H7 (cell line): ENCODE measurements at regions not wholly inside any gene's neighbourhood (a gene's known extent, or its start where the extent isn't known, plus 50 kb on each side); places are given as distances from the start of the nearest gene placed in this dataset.
"Not testable (repeated sequence)": the region's sequence is repeated elsewhere in the genome, so short reads cannot be mapped to it uniquely, and the experiment has no call there.

Source experiments
- DNase-seq: peaks from one replicate; pipeline ENCODE4 v3.0.0; 2012
- H3K27me3 ChIP-seq: 2 replicates; pipeline ENCODE4 v1.6.0; 2011; ENCODE audit warnings: mild to moderate bottlenecking, low read length; ENCODE audit not compliant: control insufficient read depth, insufficient read depth
- H3K36me3 ChIP-seq: replicated peaks from 2 replicates; pipeline ENCODE4 v1.5.1; 2011; ENCODE audit warnings: low read length; ENCODE audit not compliant: control insufficient read depth, insufficient read depth
- H3K4me3 ChIP-seq: 2 replicates; pipeline ENCODE4 v1.5.1; 2011; ENCODE audit warnings: low read depth, mild to moderate bottlenecking, control low read depth, low read length, moderate library complexity; ENCODE audit not compliant: insufficient read depth

- Histone ChIP-seq H3K4me3 (no peak overlapping the region), H3K27me3 (no peaks in the 10 kb centered on the region), H3K36me3 (no peaks in the 10 kb centered on the region)
- no peak for DNase-seq
Measured at GRCh38 chr3:83251490-83251889, 1490.0 kb upstream of the GBE1 start.

- Histone ChIP-seq H3K4me3 (no peak overlapping the region), H3K27me3 (no peaks in the 10 kb centered on the region), H3K36me3 (no peaks in the 10 kb centered on the region)
- DNase-seq, result no peak
Measured at GRCh38 chr3:83250613-83251012, 1489.2 kb upstream of the GBE1 start.

GRCh38 chr3:83248454-83248853 is 1487.0 kb upstream of the GBE1 start:
- Histone ChIP-seq H3K27me3 (no peaks in the 10 kb centered on the region), H3K36me3 (no peaks in the 10 kb centered on the region), H3K4me3 (no peak overlapping the region)
- DNase-seq, result no peak

GRCh38 chr3:83235180-83235814 is 1473.9 kb upstream of the GBE1 start:
- no peak overlapping the region for H3K4me3 ChIP-seq
- H3K36me3 ChIP-seq, result no peaks in the 10 kb centered on the region
- no peaks in the 10 kb centered on the region for H3K27me3 ChIP-seq
- DNase-seq, result no peak

GRCh38 chr3:83233715-83234114 is 1472.3 kb upstream of the GBE1 start:
- H3K4me3 ChIP-seq, result no peak overlapping the region
- H3K27me3 ChIP-seq, result no peaks in the 10 kb centered on the region
- H3K36me3 ChIP-seq, result no peaks in the 10 kb centered on the region
- DNase-seq, result no peak

GRCh38 chr3:83230841-83231240 is 1469.4 kb upstream of the GBE1 start:
- Histone ChIP-seq H3K4me3 (no peak overlapping the region), H3K36me3 (no peaks in the 10 kb centered on the region), H3K27me3 (no peaks in the 10 kb centered on the region)
- DNase-seq, result no peak

- Histone ChIP-seq H3K36me3 (no peaks in the 10 kb centered on the region), H3K4me3 (no peak overlapping the region), H3K27me3 (no peaks in the 10 kb centered on the region)
- no peak for DNase-seq
Measured at GRCh38 chr3:83230376-83230775, 1468.9 kb upstream of the GBE1 start.

- DNase-seq, result no peak
- no peaks in the 10 kb centered on the region for H3K27me3 ChIP-seq
Measured at GRCh38 chr3:83226751-83227150, 1465.3 kb upstream of the GBE1 start.

GRCh38 chr3:83224101-83224868 is 1462.8 kb upstream of the GBE1 start:
- DNase-seq, result no peak

More at GRCh38 chr3:83226751-83227150, 1465.3 kb upstream of the GBE1 start:
- no peak overlapping the region for H3K4me3 ChIP-seq
- no peaks in the 10 kb centered on the region for H3K36me3 ChIP-seq

GRCh38 chr3:83218383-83219200 is 1457.1 kb upstream of the GBE1 start:
- DNase-seq, result peak; percentile 7
- Histone ChIP-seq H3K36me3 (no peaks in the 10 kb centered on the region), H3K27me3 (no peaks in the 10 kb centered on the region), H3K4me3 (no peak overlapping the region)

More at GRCh38 chr3:83224101-83224868, 1462.8 kb upstream of the GBE1 start:
- Histone ChIP-seq H3K4me3 (no peak overlapping the region), H3K36me3 (no peaks in the 10 kb centered on the region), H3K27me3 (no peaks in the 10 kb centered on the region)

GRCh38 chr3:83217595-83218118 is 1456.2 kb upstream of the GBE1 start:
- not testable (repeated sequence) for DNase-seq, H3K27me3 ChIP-seq, H3K4me3 ChIP-seq, H3K36me3 ChIP-seq

GRCh38 chr3:83216919-83217594 is 1455.6 kb upstream of the GBE1 start:
- no peaks in the 10 kb centered on the region for H3K27me3 ChIP-seq

GRCh38 chr3:83195243-83195642 is 1433.8 kb upstream of the GBE1 start:
- Histone ChIP-seq H3K27me3 (no peaks in the 10 kb centered on the region), H3K36me3 (no peaks in the 10 kb centered on the region), H3K4me3 (no peak overlapping the region)
- DNase-seq, result no peak

More at GRCh38 chr3:83216919-83217594, 1455.6 kb upstream of the GBE1 start:
- Histone ChIP-seq H3K4me3 (no peak overlapping the region), H3K36me3 (no peaks in the 10 kb centered on the region)
- DNase-seq, result no peak

- H3K4me3 ChIP-seq, result no peak overlapping the region
- H3K27me3 ChIP-seq, result no peaks in the 10 kb centered on the region
- no peak for DNase-seq
- no peaks in the 10 kb centered on the region for H3K36me3 ChIP-seq
Measured at GRCh38 chr3:83193526-83193925, 1432.1 kb upstream of the GBE1 start.
